H1 (cell line): ENCODE measurements at regions not wholly inside any gene's neighbourhood (a gene's known extent, or its start where the extent isn't known, plus 50 kb on each side); places are given as distances from the start of the nearest gene placed in this dataset.
A peak's percentile ranks its signal among the peaks of the same experiment; 100 is the strongest.

Source experiments
- CTCF ChIA-PET: fragments of 300-600 bp; sonication (Branson Sonifier 250); formaldehyde crosslinking; loops from one replicate; lab custom pipeline; 2021; ENCODE audit not compliant: partially characterized antibody; lab: Charles Lee
- POLR2A ChIA-PET: fragments of 300-600 bp; sonication (Branson Sonifier 250); formaldehyde crosslinking; loops from one replicate; lab custom pipeline; 2021; ENCODE audit warnings: inconsistent platforms; ENCODE audit not compliant: partially characterized antibody; lab: Charles Lee
- DNase-seq, 2 experiments: peaks; one replicate each; pipeline versions ENCODE4 v3.0.0 to v3.0.0-alpha.2; 2010 to 2022; ENCODE audit warnings: low spot score in 2 of 2, low read depth in 1 of 2, mixed read lengths in 1 of 2
- FAIRE-seq: peaks from 2 replicates; lab custom pipeline; 2011; peaks lifted over from hg19 to GRCh38; lab: Jason Lieb, UNC
- H2AFZ ChIP-seq: 2 replicates; pipeline ENCODE4 v1.8.1; 2012; ENCODE audit warnings: low read length, inconsistent platforms
- H2AK5ac ChIP-seq: 2 replicates; pipeline ENCODE4 v1.6.1; 2013; ENCODE audit warnings: low read depth, low read length
- H2BK120ac ChIP-seq: replicated peaks from 2 replicates; pipeline ENCODE3; 2013; ENCODE audit warnings: low read depth, low read length, inconsistent platforms
- H2BK12ac ChIP-seq: 2 replicates; pipeline ENCODE4 v1.6.1; 2013; ENCODE audit warnings: low read depth, low read length
- H2BK15ac ChIP-seq: 2 replicates; pipeline ENCODE4 v1.6.1; 2013; ENCODE audit warnings: low read length
- H2BK20ac ChIP-seq: 2 replicates; pipeline ENCODE4 v1.6.1; 2013; ENCODE audit warnings: low read length
- H2BK5ac ChIP-seq: 2 replicates; pipeline ENCODE4 v1.6.1; 2013; ENCODE audit warnings: low read depth, low read length
- H3K14ac ChIP-seq: 2 replicates; pipeline ENCODE4 v1.6.1; 2013; ENCODE audit warnings: inconsistent platforms; ENCODE audit not compliant: insufficient read length
- H3K18ac ChIP-seq: 2 replicates; pipeline ENCODE4 v1.6.1; 2013; ENCODE audit warnings: low read length; ENCODE audit errors: extremely low read depth
- H3K23ac ChIP-seq: 2 replicates; pipeline ENCODE4 v1.6.1; 2013; ENCODE audit warnings: inconsistent platforms; ENCODE audit not compliant: insufficient read length
- H3K23me2 ChIP-seq: 2 replicates; pipeline ENCODE4 v1.6.1; 2013; ENCODE audit warnings: low read depth, low read length
- H3K27ac ChIP-seq: 2 replicates; pipeline ENCODE4 v1.6.1; 2011; ENCODE audit warnings: low read depth, low read length, inconsistent platforms
- H3K27me3 ChIP-seq, 4 experiments: replicated peaks in 1 of 4; 1 replicate in 1 of 4; 2 replicates in 3 of 4; pipeline versions ENCODE4 v1.6.1 to v1.8.1; 2011 to 2013; ENCODE audit warnings: low read length in 3 of 4, mild to moderate bottlenecking in 3 of 4, inconsistent platforms in 2 of 4, mixed read lengths in 2 of 4, moderate library complexity in 1 of 4; ENCODE audit not compliant: control insufficient read depth in 3 of 4, insufficient read depth in 3 of 4; ENCODE audit errors: extremely low read depth in 1 of 4
- H3K36me3 ChIP-seq, 4 experiments: 2 replicates each; pipeline versions ENCODE4 v1.6.1 to v1.8.1; 2011 to 2013; ENCODE audit warnings: mild to moderate bottlenecking in 4 of 4, low read length in 3 of 4, moderate library complexity in 2 of 4, control low read depth in 1 of 4, inconsistent platforms in 1 of 4; ENCODE audit not compliant: insufficient read depth in 4 of 4, control insufficient read depth in 2 of 4
- H3K4ac ChIP-seq: replicated peaks from 2 replicates; pipeline ENCODE3; 2013; ENCODE audit warnings: low read length, low read depth, mixed read lengths, inconsistent platforms; ENCODE audit not compliant: insufficient read length
- H3K4me1 ChIP-seq, 4 experiments: replicated peaks in 1 of 4; 1 replicate in 1 of 4; 2 replicates in 3 of 4; pipeline versions ENCODE4 v1.6.1 to v1.8.1; 2011 to 2013; ENCODE audit warnings: low read length in 3 of 4, inconsistent platforms in 2 of 4, mixed read lengths in 1 of 4; ENCODE audit not compliant: insufficient read depth in 4 of 4, control insufficient read depth in 3 of 4
- H3K4me2 ChIP-seq, 2 experiments: 2 replicates each; pipeline versions ENCODE4 v1.6.1 to v1.8.1; 2011 to 2013; ENCODE audit warnings: low read depth in 2 of 2, low read length in 2 of 2, control low read depth in 1 of 2, inconsistent platforms in 1 of 2, mild to moderate bottlenecking in 1 of 2; ENCODE audit not compliant: insufficient read depth in 1 of 2
- H3K4me3 ChIP-seq, 4 experiments: fragments of 200-600, 300-600 bp in 1 of 4; sonication (generic), shearing (Covaris generic), sonication (Bioruptor Twin) in 1 of 4; 2 replicates each; pipeline versions ENCODE4 v1.5.1 to v1.8.1; 2011 to 2016; ENCODE audit warnings: low read length in 4 of 4, low read depth in 3 of 4, control low read depth in 2 of 4, inconsistent platforms in 2 of 4, mild to moderate bottlenecking in 2 of 4, mixed read lengths in 1 of 4, moderate library complexity in 1 of 4; ENCODE audit not compliant: insufficient read depth in 2 of 4; ENCODE audit errors: extremely low read depth in 1 of 4
- H3K56ac ChIP-seq: replicated peaks from 2 replicates; pipeline ENCODE3; 2013; ENCODE audit warnings: low read depth, mild to moderate bottlenecking, mixed read lengths, low read length, inconsistent platforms; ENCODE audit not compliant: insufficient read length
- H3K79me1 ChIP-seq: 2 replicates; pipeline ENCODE4 v1.6.1; 2013; ENCODE audit warnings: low read depth, low read length, control low read depth
- H3K79me2 ChIP-seq, 2 experiments: 2 replicates each; pipeline versions ENCODE4 v1.6.1 to v1.8.1; 2012 to 2013; ENCODE audit warnings: low read length in 2 of 2, mild to moderate bottlenecking in 2 of 2, inconsistent platforms in 1 of 2; ENCODE audit not compliant: insufficient read depth in 2 of 2, control insufficient read depth in 1 of 2
- H3K9ac ChIP-seq, 4 experiments: replicated peaks in 1 of 4; 1 replicate in 1 of 4; 2 replicates in 3 of 4; pipeline versions ENCODE4 v1.6.1 to v1.8.1; 2011 to 2013; ENCODE audit warnings: low read depth in 3 of 4, low read length in 3 of 4, control low read depth in 2 of 4, mild to moderate bottlenecking in 2 of 4, moderate library complexity in 2 of 4, inconsistent platforms in 1 of 4; ENCODE audit errors: extremely low read depth in 1 of 4
- H3K9me3 ChIP-seq, 2 experiments: 2 replicates each; pipeline versions ENCODE4 v1.6.1 to v1.8.1; 2012 to 2013; ENCODE audit warnings: mild to moderate bottlenecking in 2 of 2, moderate library complexity in 2 of 2, control low read depth in 1 of 2, inconsistent platforms in 1 of 2, low read depth in 1 of 2, low read length in 1 of 2, mixed read lengths in 1 of 2; ENCODE audit not compliant: insufficient read depth in 2 of 2
- H4K20me1 ChIP-seq, 2 experiments: replicated peaks in 1 of 2; 2 replicates each; pipeline versions ENCODE3 to v1.8.1; 2011 to 2013; ENCODE audit warnings: inconsistent platforms in 2 of 2, low read length in 2 of 2, mild to moderate bottlenecking in 1 of 2; ENCODE audit not compliant: insufficient read depth in 2 of 2, control insufficient read depth in 1 of 2
- H4K5ac ChIP-seq: 2 replicates; pipeline ENCODE4 v1.6.1; 2013; ENCODE audit warnings: low read length, low read depth, mixed read lengths, inconsistent platforms; ENCODE audit not compliant: insufficient read length
- H4K8ac ChIP-seq: 2 replicates; pipeline ENCODE4 v1.8.0; 2013; ENCODE audit warnings: mild to moderate bottlenecking, moderate library complexity, low read length, inconsistent platforms; ENCODE audit not compliant: insufficient read depth; ENCODE audit errors: extremely low read depth
- H4K91ac ChIP-seq: replicated peaks from 2 replicates; pipeline ENCODE3; 2013; ENCODE audit warnings: low read length, mixed read lengths, inconsistent platforms; ENCODE audit not compliant: insufficient read length
- CEBPB ChIP-seq: IDR thresholded peaks from 2 replicates; pipeline ENCODE4 v1.6.1; 2012; ENCODE audit warnings: low read depth, low read length
- CHD1 ChIP-seq: IDR thresholded peaks from 2 replicates; pipeline ENCODE4 v1.6.1; 2012; ENCODE audit warnings: low read depth, low read length, improper control_type of control experiment
- CTBP2 ChIP-seq: IDR thresholded peaks from 2 replicates; pipeline ENCODE4 v1.7.0; 2011; ENCODE audit warnings: borderline replicate concordance, mild to moderate bottlenecking, moderate library complexity, mixed read lengths, low read length; ENCODE audit not compliant: insufficient read depth, insufficient read length
- FOSL1 ChIP-seq: IDR thresholded peaks from 2 replicates; pipeline ENCODE4 v1.6.1; 2011; ENCODE audit warnings: mild to moderate bottlenecking, low read depth, low read length, moderate library complexity; ENCODE audit not compliant: insufficient read depth
- TAF1 ChIP-seq: IDR thresholded peaks from 2 replicates; pipeline ENCODE4 v1.6.1; 2011; ENCODE audit warnings: mild to moderate bottlenecking, low read depth, low read length
- WGBS, 2 experiments: shearing (Covaris generic) in 1 of 2; methylation state at CpG; one replicate each; pipeline versions ENCODE4 v1.1.6 to v1.1.7; 2013 to 2015; ENCODE audit warnings: low lambda C conversion rate in 2 of 2, mixed read lengths in 2 of 2, inconsistent platforms in 1 of 2, low coverage in 1 of 2, missing lambda C conversion rate in 1 of 2; ENCODE audit not compliant: insufficient replicate concordance in 2 of 2, insufficient coverage in 1 of 2, insufficient read length in 1 of 2; ENCODE audit errors: extremely low coverage in 1 of 2, missing lambda C conversion rate in 1 of 2; 5-methylcytosine and 5-hydroxymethylcytosine counted together

- Histone ChIP-seq H3K4me1 (no peaks in the 10 kb centered on the region), H2BK120ac (no peak overlapping the region), H3K9me3 (no peaks in the 10 kb centered on the region), H3K23me2 (no peaks in the 10 kb centered on the region), H2BK12ac (no peak overlapping the region), H3K4me2 (no peak overlapping the region), H3K79me1 (no peaks in the 10 kb centered on the region), H2AFZ (no peak overlapping the region), H3K14ac (no peak overlapping the region), H2BK20ac (no peak overlapping the region), H2BK5ac (no peak overlapping the region), H3K27me3 (no peaks in the 10 kb centered on the region), H3K27ac (no peak overlapping the region), H4K5ac (no peak overlapping the region), H3K9ac (no peak overlapping the region), H4K91ac (no peak overlapping the region), H3K4ac (no peak overlapping the region), H4K20me1 (no peaks in the 10 kb centered on the region), H3K79me2 (no peaks in the 10 kb centered on the region), H3K23ac (no peak overlapping the region), H4K8ac (no peak overlapping the region), H2BK15ac (no peak overlapping the region), H2AK5ac (no peak overlapping the region), H3K4me3 (no peak overlapping the region), H3K18ac (no peak overlapping the region), H3K36me3 (no peaks in the 10 kb centered on the region), H3K56ac (no peak overlapping the region)
- DNase-seq (no peak), FAIRE-seq (no peak)
- TF ChIP-seq CTBP2 (no peak), FOSL1 (no peak), TAF1 (no peak), CHD1 (no peak), CEBPB (peak; percentile 4; the same call in 1 of the 2 replicates)
- POLR2A ChIA-PET = no interaction called here
- 90% methylated on average over 2 of the region's 2 CpGs; no CpG with 5 or more reads in 1 of the 2 experiments for WGBS, 2 experiments
- CTCF ChIA-PET = no interaction called here
Observed at GRCh38 chr1:73736125-73736524, 461.9 kb downstream of the LRRIQ3 start.
